IMR-90 (cell line): ENCODE measurements at regions not wholly inside any gene's neighbourhood (a gene's known extent, or its start where the extent isn't known, plus 50 kb on each side); places are given as distances from the start of the nearest gene placed in this dataset.

Experiments used
- ATAC-seq: fragments of 200-7000 bp; cut with Tn5 transposase; 2 replicates; pipeline ENCODE4 v1.9.1; 2020; ENCODE audit warnings: low read depth, mild to moderate bottlenecking, moderate library complexity
- BruUV-seq: library from RNA; stranded (reverse); fragments of 400-500 nt; replicated peaks from 2 replicates; lab custom pipeline; 2021; lab: Mats Ljungman, UMichigan
- CTCF ChIA-PET: fragments of 300-600 bp; formaldehyde crosslinking; extraction: SDS; loops from one replicate; lab custom pipeline; 2021; ENCODE audit warnings: antibody characterized with exemption; lab: Yijun Ruan, JAX
- POLR2A ChIA-PET: fragments of 300-600 bp; sonication (Branson Sonifier 250); formaldehyde crosslinking; loops from one replicate; lab custom pipeline; 2022; ENCODE audit warnings: antibody characterized with exemption; ENCODE audit not compliant: unreplicated experiment; lab: Charles Lee
- DNase-seq: peaks from one replicate; pipeline ENCODE4 v3.0.0; 2013
- H2AFZ ChIP-seq: replicated peaks from 2 replicates; pipeline ENCODE3; 2013; ENCODE audit warnings: low read length, mild to moderate bottlenecking; ENCODE audit not compliant: poor library complexity
- H2AK5ac ChIP-seq: 2 replicates; pipeline ENCODE4 v1.6.1; 2013; ENCODE audit warnings: low read depth, low read length, inconsistent platforms
- H2AK9ac ChIP-seq: replicated peaks from 2 replicates; pipeline ENCODE3; 2013; ENCODE audit warnings: mild to moderate bottlenecking, low read depth, low read length, moderate library complexity; ENCODE audit not compliant: poor library complexity
- H2BK120ac ChIP-seq: 2 replicates; pipeline ENCODE4 v1.6.1; 2013; ENCODE audit warnings: low read depth, low read length, inconsistent platforms
- H2BK15ac ChIP-seq: 3 replicates; pipeline ENCODE4 v1.6.1; 2013; ENCODE audit warnings: low read depth, low read length, inconsistent platforms
- H2BK20ac ChIP-seq: 2 replicates; pipeline ENCODE4 v1.6.1; 2013; ENCODE audit warnings: low read depth, mild to moderate bottlenecking, inconsistent platforms, low read length, moderate library complexity
- H2BK5ac ChIP-seq: 2 replicates; pipeline ENCODE4 v1.6.1; 2013; ENCODE audit warnings: mild to moderate bottlenecking, low read depth, low read length, inconsistent platforms; ENCODE audit not compliant: poor library complexity, severe bottlenecking
- H3K14ac ChIP-seq: replicated peaks from 2 replicates; pipeline ENCODE4 v1.6.1; 2013; ENCODE audit warnings: low read depth, low read length, inconsistent platforms
- H3K18ac ChIP-seq: 2 replicates; pipeline ENCODE4 v1.6.1; 2013; ENCODE audit warnings: low read depth, low read length, control low read depth
- H3K23ac ChIP-seq: 2 replicates; pipeline ENCODE4 v1.6.1; 2013; ENCODE audit warnings: low read depth, low read length, inconsistent platforms
- H3K27ac ChIP-seq: 2 replicates; pipeline ENCODE4 v1.5.1; 2013; ENCODE audit warnings: mild to moderate bottlenecking, control low read depth, low read length; ENCODE audit not compliant: insufficient read depth
- H3K27me3 ChIP-seq: 2 replicates; pipeline ENCODE4 v1.6.1; 2013; ENCODE audit warnings: low read length; ENCODE audit not compliant: control insufficient read depth, insufficient read depth
- H3K36me3 ChIP-seq: 2 replicates; pipeline ENCODE4 v1.6.1; 2013; ENCODE audit warnings: low read length, mixed read lengths; ENCODE audit not compliant: control insufficient read depth, insufficient read depth
- H3K4ac ChIP-seq: 2 replicates; pipeline ENCODE4 v1.6.1; 2013; ENCODE audit warnings: low read depth, low read length, inconsistent platforms
- H3K4me1 ChIP-seq: 2 replicates; pipeline ENCODE4 v1.6.1; 2013; ENCODE audit warnings: low read length, mixed read lengths; ENCODE audit not compliant: control insufficient read depth, insufficient read depth
- H3K4me2 ChIP-seq: 2 replicates; pipeline ENCODE4 v1.6.1; 2013; ENCODE audit warnings: low read depth, mild to moderate bottlenecking, control low read depth, low read length, moderate library complexity
- H3K4me3 ChIP-seq: 2 replicates; pipeline ENCODE4 v1.5.1; 2013; ENCODE audit warnings: low read depth, mild to moderate bottlenecking, control low read depth, low read length, moderate library complexity; ENCODE audit not compliant: insufficient read depth
- H3K56ac ChIP-seq: 2 replicates; pipeline ENCODE4 v1.6.1; 2013; ENCODE audit warnings: low read length, inconsistent platforms; ENCODE audit not compliant: insufficient read depth; ENCODE audit errors: extremely low read depth
- H3K79me1 ChIP-seq, 2 experiments: 2 replicates each; pipeline ENCODE4 v1.6.1; 2013; ENCODE audit warnings: low read length in 2 of 2, inconsistent platforms in 1 of 2, low read depth in 1 of 2
- H3K9ac ChIP-seq: 2 replicates; pipeline ENCODE4 v1.6.1; 2013; ENCODE audit warnings: low read depth, low read length, control low read depth
- H3K9me1 ChIP-seq: 2 replicates; pipeline ENCODE4 v1.6.1; 2013; ENCODE audit warnings: low read length, inconsistent platforms; ENCODE audit not compliant: insufficient read depth
- H3K9me3 ChIP-seq: 2 replicates; pipeline ENCODE4 v1.6.1; 2013; ENCODE audit warnings: low read length; ENCODE audit not compliant: control insufficient read depth, insufficient read depth
- H4K20me1 ChIP-seq: 2 replicates; pipeline ENCODE4 v1.6.1; 2013; ENCODE audit warnings: low read length, inconsistent platforms; ENCODE audit not compliant: insufficient read depth
- H4K5ac ChIP-seq: 2 replicates; pipeline ENCODE4 v1.6.1; 2013; ENCODE audit warnings: mild to moderate bottlenecking, low read depth, low read length, control low read depth
- H4K8ac ChIP-seq, 2 experiments: 2 replicates each; pipeline ENCODE4 v1.6.1; 2013; ENCODE audit warnings: low read depth in 2 of 2, low read length in 2 of 2, control low read depth in 1 of 2, inconsistent platforms in 1 of 2
- H4K91ac ChIP-seq: 2 replicates; pipeline ENCODE4 v1.6.1; 2013; ENCODE audit warnings: low read depth, low read length, inconsistent platforms; ENCODE audit not compliant: insufficient read depth
- BHLHE40 ChIP-seq: fragments of 150-350 bp; IDR thresholded peaks from 2 replicates; pipeline ENCODE4 v1.6.1; 2016; ENCODE audit warnings: mild to moderate bottlenecking, low read depth, low read length
- CEBPB ChIP-seq: IDR thresholded peaks from 2 replicates; pipeline ENCODE4 v1.6.1; 2012; ENCODE audit warnings: low read depth, low read length, improper control_type of control experiment
- CTCF ChIP-seq: conservative IDR thresholded peaks from 2 replicates; pipeline ENCODE4 v1.5.1; 2012; ENCODE audit warnings: mild to moderate bottlenecking, low read depth, low read length, improper control_type of control experiment
- MXI1 ChIP-seq: IDR thresholded peaks from 2 replicates; pipeline ENCODE4 v1.6.1; 2012; ENCODE audit warnings: low read depth, mild to moderate bottlenecking, low read length, moderate library complexity, borderline replicate concordance
- NFE2L2 ChIP-seq: fragments of 150-350 bp; IDR thresholded peaks from 2 replicates; pipeline ENCODE4 v1.6.1; 2016; ENCODE audit warnings: low read depth, mild to moderate bottlenecking, low read length
- RAD21 ChIP-seq: IDR thresholded peaks from 2 replicates; pipeline ENCODE4 v1.6.1; 2012; ENCODE audit warnings: low read length, improper control_type of control experiment
- RCOR1 ChIP-seq: IDR thresholded peaks from 2 replicates; pipeline ENCODE4 v1.6.1; 2012; ENCODE audit warnings: mild to moderate bottlenecking, low read length, improper control_type of control experiment; ENCODE audit not compliant: insufficient replicate concordance
- RFX5 ChIP-seq: IDR thresholded peaks from 2 replicates; pipeline ENCODE4 v1.8.0; 2012; ENCODE audit warnings: low read depth, mild to moderate bottlenecking, low read length, moderate library complexity
- SMC3 ChIP-seq: fragments of 150-350 bp; IDR thresholded peaks from 2 replicates; pipeline ENCODE4 v1.6.1; 2016; ENCODE audit warnings: low read depth, mild to moderate bottlenecking, antibody characterized with exemption, low read length, moderate library complexity
- USF2 ChIP-seq: fragments of 150-350 bp; IDR thresholded peaks from 2 replicates; pipeline ENCODE4 v1.6.1; 2017; ENCODE audit warnings: mild to moderate bottlenecking, antibody characterized with exemption, low read length, low read depth
- WGBS, 2 experiments: methylation state at CpG; one replicate each; pipeline versions ENCODE4 v1.1.5 to v1.1.7; 2013; ENCODE audit warnings: missing lambda C conversion rate in 2 of 2; ENCODE audit not compliant: insufficient read length in 1 of 2; ENCODE audit errors: extremely low coverage in 2 of 2; 5-methylcytosine and 5-hydroxymethylcytosine counted together
- dilution Hi-C: fragments of 300-500 bp; cut with HindIII; formaldehyde crosslinking; loops from one replicate; pipeline ENCODE4 v1.14.3; 2018; ENCODE audit warnings: low sequenced_read_pairs; ENCODE audit not compliant: unreplicated experiment
- in situ Hi-C: fragments of 300-500 bp; cut with MboI; formaldehyde crosslinking; loops from 3 replicates; pipeline ENCODE4 v1.14.3; 2019; ENCODE audit warnings: low sequenced_read_pairs, inconsistent platforms, mixed read lengths
- intact Hi-C: fragments of 100-400 bp; cut with micrococcal nuclease; formaldehyde crosslinking; loops from 2 replicates; pipeline ENCODE4 v1.10.0; 2022
- TF ChIP-seq, protein P1 (sequence below): fragments of 150-350 bp; IDR thresholded peaks from 2 replicates; pipeline ENCODE4 v1.6.1; 2016; ENCODE audit warnings: low read depth, mild to moderate bottlenecking, low read length, moderate library complexity, borderline replicate concordance

DNA sequence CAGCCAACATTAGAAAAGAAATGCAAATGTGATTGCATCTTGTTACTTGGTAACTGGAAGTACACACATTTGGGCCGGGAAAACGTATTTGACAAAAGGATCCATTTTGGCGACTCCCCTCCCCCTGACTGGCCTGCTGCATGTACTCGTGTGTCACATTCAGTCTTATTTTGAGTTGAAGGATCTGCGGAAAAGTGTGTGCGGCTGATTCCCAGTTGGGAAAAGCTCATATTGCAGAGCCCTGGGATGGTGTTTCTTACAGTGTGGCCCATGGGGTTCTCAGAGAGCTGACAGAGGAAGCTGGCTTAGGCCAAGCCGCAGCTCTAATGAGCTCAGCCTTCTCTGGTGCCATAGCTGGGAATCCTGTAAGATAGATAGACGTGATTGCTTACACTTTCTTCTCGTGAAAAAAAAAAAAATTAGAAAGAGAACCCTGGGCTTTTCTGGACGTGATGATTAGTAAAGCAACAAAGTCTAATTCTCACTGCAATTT lies 170.3 kb upstream of the ARGLU1 start:
- Histone ChIP-seq H3K56ac (no peak overlapping the region), H3K18ac (no peak overlapping the region), H4K5ac (no peak overlapping the region), H2AFZ (no peak overlapping the region), H3K9me3 (no peaks in the 10 kb centered on the region), H3K23ac (no peak overlapping the region), H3K4me3 (no peak overlapping the region), H4K20me1 (no peaks in the 10 kb centered on the region), H2BK5ac (no peak overlapping the region), H3K27me3 (no peaks in the 10 kb centered on the region), H3K36me3 (no peaks in the 10 kb centered on the region), H2BK20ac (no peak overlapping the region), H4K8ac (no peak overlapping the region), H2BK120ac (no peak overlapping the region), H3K27ac (no peak overlapping the region), H2BK15ac (no peak overlapping the region), H3K9me1 (no peaks in the 10 kb centered on the region), H3K14ac (no peak overlapping the region), H4K91ac (no peak overlapping the region), H3K79me1 (no peaks in the 10 kb centered on the region), H3K4me1 (no peaks in the 10 kb centered on the region), H3K9ac (no peak overlapping the region), H2AK5ac (no peak overlapping the region), H3K4me2 (no peak overlapping the region), H3K4ac (no peak overlapping the region), H2AK9ac (no peak overlapping the region)
- no peak for ATAC-seq
- WGBS, 2 experiments, result no CpG with 5 or more reads among the region's 10 CpGs
- in situ Hi-C loops, result no loop called here
- ChIA-PET CTCF (no interaction called here), POLR2A (no interaction called here)
- intact Hi-C loops, result no loop called here
- no peak for DNase-seq
- no TSS peak for BruUV-seq
- dilution Hi-C loops, result no loop called here
- TF ChIP-seq RFX5 (no peak), CTCF (no peak), SMC3 (no peak), MXI1 (no peak), CEBPB (no peak), USF2 (no peak), NFE2L2 (no peak), BHLHE40 (no peak), RAD21 (no peak), RCOR1 (no peak)
- TF ChIP-seq, protein P1, sequence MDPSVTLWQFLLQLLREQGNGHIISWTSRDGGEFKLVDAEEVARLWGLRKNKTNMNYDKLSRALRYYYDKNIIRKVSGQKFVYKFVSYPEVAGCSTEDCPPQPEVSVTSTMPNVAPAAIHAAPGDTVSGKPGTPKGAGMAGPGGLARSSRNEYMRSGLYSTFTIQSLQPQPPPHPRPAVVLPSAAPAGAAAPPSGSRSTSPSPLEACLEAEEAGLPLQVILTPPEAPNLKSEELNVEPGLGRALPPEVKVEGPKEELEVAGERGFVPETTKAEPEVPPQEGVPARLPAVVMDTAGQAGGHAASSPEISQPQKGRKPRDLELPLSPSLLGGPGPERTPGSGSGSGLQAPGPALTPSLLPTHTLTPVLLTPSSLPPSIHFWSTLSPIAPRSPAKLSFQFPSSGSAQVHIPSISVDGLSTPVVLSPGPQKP, result no peak
